C4-2B (cell line): ENCODE measurements at regions not wholly inside any gene's neighbourhood (a gene's known extent, or its start where the extent isn't known, plus 50 kb on each side); places are given as distances from the start of the nearest gene placed in this dataset.

Experiments
- ZFX ChIP-seq: fragments of 450-650 bp; IDR thresholded peaks from 2 replicates; pipeline ENCODE4 v1.6.1; 2017
- TF ChIP-seq, protein P1 (sequence below): fragments of 450-650 bp; conservative IDR thresholded peaks from 2 replicates; pipeline ENCODE4 v1.5.1; 2017; ENCODE audit warnings: mild to moderate bottlenecking

DNA sequence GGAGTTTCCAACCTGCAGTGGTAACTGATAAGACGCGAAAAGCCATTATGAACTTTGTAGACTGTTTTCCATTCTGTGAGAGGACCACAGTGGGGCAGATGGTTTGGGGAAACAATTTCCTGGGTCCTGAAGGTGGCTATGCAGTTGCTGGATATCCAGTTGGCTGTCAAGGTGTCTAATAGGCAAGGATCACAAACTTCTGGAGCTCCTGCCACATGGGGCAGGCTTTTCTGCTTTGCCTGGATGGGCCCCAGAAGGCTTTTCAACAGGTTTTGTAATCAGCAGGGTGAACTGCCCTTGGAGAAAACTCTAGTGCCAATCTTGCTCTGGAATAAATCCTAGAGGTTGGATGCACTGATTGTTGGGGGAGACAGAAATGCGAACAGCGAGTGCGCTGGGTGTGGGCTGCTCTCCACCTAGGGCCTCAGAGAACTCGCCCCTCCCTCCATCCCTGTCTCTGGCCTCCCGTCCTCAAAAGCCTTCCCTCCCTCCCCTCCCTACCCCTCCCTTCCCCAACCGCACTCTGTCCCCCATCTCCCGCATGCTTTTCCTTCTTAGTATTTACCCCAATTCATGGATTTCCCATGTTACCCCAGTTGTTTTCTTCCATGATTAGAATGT is 210.3 kb upstream of the USP24 start:
- TF ChIP-seq, protein P1, sequence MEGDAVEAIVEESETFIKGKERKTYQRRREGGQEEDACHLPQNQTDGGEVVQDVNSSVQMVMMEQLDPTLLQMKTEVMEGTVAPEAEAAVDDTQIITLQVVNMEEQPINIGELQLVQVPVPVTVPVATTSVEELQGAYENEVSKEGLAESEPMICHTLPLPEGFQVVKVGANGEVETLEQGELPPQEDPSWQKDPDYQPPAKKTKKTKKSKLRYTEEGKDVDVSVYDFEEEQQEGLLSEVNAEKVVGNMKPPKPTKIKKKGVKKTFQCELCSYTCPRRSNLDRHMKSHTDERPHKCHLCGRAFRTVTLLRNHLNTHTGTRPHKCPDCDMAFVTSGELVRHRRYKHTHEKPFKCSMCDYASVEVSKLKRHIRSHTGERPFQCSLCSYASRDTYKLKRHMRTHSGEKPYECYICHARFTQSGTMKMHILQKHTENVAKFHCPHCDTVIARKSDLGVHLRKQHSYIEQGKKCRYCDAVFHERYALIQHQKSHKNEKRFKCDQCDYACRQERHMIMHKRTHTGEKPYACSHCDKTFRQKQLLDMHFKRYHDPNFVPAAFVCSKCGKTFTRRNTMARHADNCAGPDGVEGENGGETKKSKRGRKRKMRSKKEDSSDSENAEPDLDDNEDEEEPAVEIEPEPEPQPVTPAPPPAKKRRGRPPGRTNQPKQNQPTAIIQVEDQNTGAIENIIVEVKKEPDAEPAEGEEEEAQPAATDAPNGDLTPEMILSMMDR, result no peak
- no peak for TF ChIP-seq ZFX
